IPS-20b (cell line): ENCODE measurements at regions not wholly inside any gene's neighbourhood (a gene's known extent, or its start where the extent isn't known, plus 50 kb on each side); places are given as distances from the start of the nearest gene placed in this dataset.

Source experiments
- H3K27ac ChIP-seq: one replicate; pipeline ENCODE4 v1.5.1; 2013; ENCODE audit warnings: low read length
- H3K27me3 ChIP-seq: 2 replicates; pipeline ENCODE4 v1.6.1; 2013; ENCODE audit warnings: mild to moderate bottlenecking, low read length, inconsistent platforms; ENCODE audit not compliant: insufficient read depth
- H3K36me3 ChIP-seq: 2 replicates; pipeline ENCODE4 v1.6.1; 2013; ENCODE audit warnings: low read depth, mild to moderate bottlenecking, inconsistent platforms, low read length, moderate library complexity; ENCODE audit not compliant: insufficient read depth
- H3K4me1 ChIP-seq: 2 replicates; pipeline ENCODE4 v1.6.1; 2013; ENCODE audit warnings: mild to moderate bottlenecking, control low read depth, inconsistent platforms, low read length, moderate library complexity; ENCODE audit not compliant: insufficient read depth
- H3K4me3 ChIP-seq: 2 replicates; pipeline ENCODE4 v1.5.1; 2013; ENCODE audit warnings: mild to moderate bottlenecking, low read length, inconsistent platforms
- H3K9ac ChIP-seq: 2 replicates; pipeline ENCODE4 v1.6.1; 2013; ENCODE audit warnings: low read depth, mild to moderate bottlenecking, inconsistent platforms, low read length, moderate library complexity
- H3K9me3 ChIP-seq: 2 replicates; pipeline ENCODE4 v1.6.1; 2013; ENCODE audit warnings: mild to moderate bottlenecking, low read depth, low read length, inconsistent platforms; ENCODE audit not compliant: insufficient read depth

GRCh38 chr9:108083796-108084352 lies 594.3 kb upstream of the KLF4 start:
- Histone ChIP-seq H3K27ac (no peak overlapping the region), H3K9ac (no peak overlapping the region), H3K27me3 (0 out of 2 replicates have a peak, but pooled peaks cover 14% of the 10 kb centered on the region), H3K4me3 (no peak overlapping the region), H3K36me3 (no peaks in the 10 kb centered on the region), H3K4me1 (peaks cover 7% of the 10 kb centered on the region; the same call in 1 of the 2 replicates), H3K9me3 (no peaks in the 10 kb centered on the region)

GRCh38 chr9:108083160-108083750 lies 593.7 kb upstream of the KLF4 start:
- H3K27me3 ChIP-seq, result 0 out of 2 replicates have a peak, but pooled peaks cover 14% of the 10 kb centered on the region
- H3K36me3 ChIP-seq, result no peaks in the 10 kb centered on the region
- no peak overlapping the region for H3K27ac ChIP-seq
- H3K9me3 ChIP-seq, result no peaks in the 10 kb centered on the region
- H3K9ac ChIP-seq, result no peak overlapping the region
- H3K4me1 ChIP-seq, result peaks cover 7% of the 10 kb centered on the region; the same call in 1 of the 2 replicates
- no peak overlapping the region for H3K4me3 ChIP-seq

DNA sequence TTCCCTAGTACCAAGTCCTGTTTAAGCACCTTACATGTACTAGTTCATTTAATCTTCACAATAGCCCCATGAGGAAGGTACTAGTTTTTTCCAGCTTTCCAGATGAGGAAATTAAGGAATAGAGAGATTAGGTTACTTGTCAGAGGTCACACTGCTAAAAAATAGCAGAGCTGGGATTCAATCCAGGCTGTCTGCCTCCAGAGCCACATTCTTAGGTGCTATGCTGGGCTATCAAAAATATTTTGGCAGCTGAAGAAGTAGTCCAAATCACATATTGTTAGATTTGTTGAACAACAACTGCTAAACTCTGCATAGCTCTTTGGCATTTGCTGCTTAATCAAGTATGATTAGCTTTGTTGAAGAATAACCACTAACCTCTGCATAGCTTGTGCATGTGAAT lies 591.5 kb upstream of the KLF4 start:
- no peak overlapping the region for H3K27ac ChIP-seq
- H3K4me3 ChIP-seq, result no peak overlapping the region
- no peaks in the 10 kb centered on the region for H3K9me3 ChIP-seq
- 0 out of 2 replicates have a peak, but pooled peaks cover 10% of the 10 kb centered on the region for H3K27me3 ChIP-seq
- H3K9ac ChIP-seq, result no peak overlapping the region
- H3K36me3 ChIP-seq, result no peaks in the 10 kb centered on the region
- no peaks in the 10 kb centered on the region for H3K4me1 ChIP-seq

- Histone ChIP-seq H3K9me3 (no peaks in the 10 kb centered on the region), H3K4me1 (no peaks in the 10 kb centered on the region), H3K27ac (no peak overlapping the region), H3K36me3 (no peaks in the 10 kb centered on the region), H3K4me3 (no peak overlapping the region), H3K27me3 (0 out of 2 replicates have a peak, but pooled peaks cover 2% of the 10 kb centered on the region), H3K9ac (no peak overlapping the region)
Measured at GRCh38 chr9:108080285-108080684, 590.7 kb upstream of the KLF4 start.

- Histone ChIP-seq H3K4me1 (0 out of 2 replicates have a peak, but pooled peaks cover 2% of the 10 kb centered on the region), H3K9me3 (no peaks in the 10 kb centered on the region), H3K27ac (no peak overlapping the region), H3K4me3 (no peak overlapping the region), H3K36me3 (no peaks in the 10 kb centered on the region), H3K9ac (no peak overlapping the region), H3K27me3 (no peaks in the 10 kb centered on the region)
Measured at GRCh38 chr9:108078811-108079210, 589.2 kb upstream of the KLF4 start.

GRCh38 chr9:108078375-108078774 lies 588.8 kb upstream of the KLF4 start:
- H3K4me3 ChIP-seq, result no peak overlapping the region
- no peak overlapping the region for H3K9ac ChIP-seq
- 0 out of 2 replicates have a peak, but pooled peaks cover 5% of the 10 kb centered on the region for H3K4me1 ChIP-seq
- no peak overlapping the region for H3K27ac ChIP-seq
- H3K27me3 ChIP-seq, result no peaks in the 10 kb centered on the region
- no peaks in the 10 kb centered on the region for H3K9me3 ChIP-seq
- H3K36me3 ChIP-seq, result no peaks in the 10 kb centered on the region

DNA sequence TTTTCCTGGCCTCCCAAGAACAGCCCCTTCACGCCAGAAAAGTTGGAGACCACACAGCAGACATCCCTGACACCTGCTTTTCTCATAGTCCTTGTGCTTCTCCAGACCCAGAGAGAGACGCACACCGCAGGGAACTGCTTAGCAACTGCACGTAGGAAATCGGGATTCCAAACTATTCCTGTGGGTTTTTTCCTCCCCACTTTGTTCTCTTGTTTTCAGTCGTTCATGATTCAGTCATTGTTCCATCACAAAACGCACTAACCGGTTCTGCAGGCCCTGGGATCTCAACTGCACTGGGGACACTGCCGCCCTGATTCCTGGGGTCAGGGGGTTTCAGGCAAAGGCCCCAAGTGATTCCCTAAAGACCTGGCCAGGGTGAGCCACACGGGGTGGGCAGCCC lies 588.0 kb upstream of the KLF4 start:
- H3K9me3 ChIP-seq, result no peaks in the 10 kb centered on the region
- no peak overlapping the region for H3K9ac ChIP-seq
- H3K4me1 ChIP-seq, result 0 out of 2 replicates have a peak, but pooled peaks cover 5% of the 10 kb centered on the region
- no peaks in the 10 kb centered on the region for H3K27me3 ChIP-seq
- no peak overlapping the region for H3K4me3 ChIP-seq
- no peak overlapping the region for H3K27ac ChIP-seq
- no peaks in the 10 kb centered on the region for H3K36me3 ChIP-seq

- H3K27ac ChIP-seq, result no peak overlapping the region
Measured at GRCh38 chr9:108074900-108075299, 585.3 kb upstream of the KLF4 start.

GRCh38 chr9:108073823-108074222 lies 584.3 kb upstream of the KLF4 start:
- H3K27ac ChIP-seq, result no peak overlapping the region
- no peak overlapping the region for H3K9ac ChIP-seq
- no peaks in the 10 kb centered on the region for H3K36me3 ChIP-seq
- peaks cover 7% of the 10 kb centered on the region for H3K9me3 ChIP-seq
- no peak overlapping the region for H3K4me3 ChIP-seq
- H3K4me1 ChIP-seq, result 0 out of 2 replicates have a peak, but pooled peaks cover 5% of the 10 kb centered on the region
- no peaks in the 10 kb centered on the region for H3K27me3 ChIP-seq

More at GRCh38 chr9:108074900-108075299, 585.3 kb upstream of the KLF4 start:
- Histone ChIP-seq H3K9me3 (peaks cover 6% of the 10 kb centered on the region), H3K27me3 (no peaks in the 10 kb centered on the region), H3K9ac (no peak overlapping the region), H3K4me1 (0 out of 2 replicates have a peak, but pooled peaks cover 5% of the 10 kb centered on the region), H3K36me3 (no peaks in the 10 kb centered on the region), H3K4me3 (no peak overlapping the region)

DNA sequence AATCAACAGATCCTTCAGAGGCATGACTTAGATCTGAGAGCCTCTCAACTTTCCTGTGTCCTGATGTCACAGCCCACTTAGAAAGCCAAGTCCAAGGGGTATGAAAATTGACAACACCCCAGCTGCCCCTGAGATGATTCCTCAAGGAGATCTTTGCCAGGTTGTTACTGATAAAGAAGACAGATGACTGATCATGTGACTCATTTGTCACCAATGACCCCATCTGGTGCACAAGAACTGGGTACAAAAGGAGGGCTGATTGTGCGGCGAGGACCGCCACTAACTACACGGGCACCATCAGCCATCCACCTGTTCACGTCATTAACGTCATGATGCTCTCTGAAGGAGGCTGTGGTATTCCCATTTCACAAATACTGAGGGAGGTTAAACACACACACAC lies 583.2 kb upstream of the KLF4 start:
- Histone ChIP-seq H3K36me3 (no peaks in the 10 kb centered on the region), H3K4me1 (0 out of 2 replicates have a peak, but pooled peaks cover 5% of the 10 kb centered on the region), H3K4me3 (no peak overlapping the region), H3K27me3 (no peaks in the 10 kb centered on the region), H3K9ac (no peak overlapping the region), H3K9me3 (peaks cover 7% of the 10 kb centered on the region), H3K27ac (no peak overlapping the region)

DNA sequence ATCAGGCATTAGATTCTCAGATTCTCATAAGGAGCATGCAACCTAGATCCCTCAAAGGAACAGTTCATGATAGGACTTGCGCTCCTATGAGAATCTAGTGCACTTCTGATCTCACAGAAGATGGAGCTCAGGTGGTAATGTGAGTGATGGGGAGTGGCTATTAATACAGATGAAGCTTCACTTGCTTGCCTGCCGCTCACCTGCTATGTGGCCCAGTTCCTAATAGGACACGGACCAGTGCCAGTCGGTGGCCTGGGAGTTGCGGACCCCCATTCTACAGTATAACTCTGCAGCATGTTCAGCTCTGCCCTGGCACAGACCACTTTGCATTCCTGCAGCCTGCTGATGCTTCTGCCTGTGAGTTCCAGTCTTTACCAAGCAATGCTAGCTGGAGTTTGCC lies 581.3 kb upstream of the KLF4 start:
- no peak overlapping the region for H3K4me3 ChIP-seq

DNA sequence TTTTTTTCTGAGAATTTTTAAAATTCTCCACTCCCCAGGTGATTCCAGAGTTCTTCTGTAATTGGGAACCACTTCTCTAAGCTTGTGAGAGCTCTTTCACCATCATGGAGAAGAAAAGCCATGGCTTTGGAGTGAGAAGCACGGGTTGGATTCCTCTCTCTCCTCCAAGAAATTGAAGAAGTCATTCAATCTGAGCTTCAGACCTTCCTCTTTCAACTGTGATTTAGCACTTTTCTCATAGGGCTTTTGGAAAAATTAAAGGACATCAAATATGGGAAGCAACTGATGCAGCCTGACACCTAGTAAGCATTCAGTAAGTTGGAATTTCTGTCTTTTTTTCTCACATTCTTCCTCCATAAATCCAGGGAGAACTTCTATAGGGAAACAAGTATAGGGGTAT lies 580.4 kb upstream of the KLF4 start:
- Histone ChIP-seq H3K27me3 (no peaks in the 10 kb centered on the region), H3K4me1 (0 out of 2 replicates have a peak, but pooled peaks cover 5% of the 10 kb centered on the region), H3K9me3 (peaks cover 7% of the 10 kb centered on the region), H3K27ac (no peak overlapping the region), H3K4me3 (no peak overlapping the region), H3K36me3 (no peaks in the 10 kb centered on the region), H3K9ac (no peak overlapping the region)

More for the DNA sequence above, 581.3 kb upstream of the KLF4 start:
- H3K9ac ChIP-seq, result no peak overlapping the region
- H3K27ac ChIP-seq, result no peak overlapping the region
- H3K4me1 ChIP-seq, result 0 out of 2 replicates have a peak, but pooled peaks cover 5% of the 10 kb centered on the region
- H3K27me3 ChIP-seq, result no peaks in the 10 kb centered on the region
- H3K9me3 ChIP-seq, result peaks cover 7% of the 10 kb centered on the region
- no peaks in the 10 kb centered on the region for H3K36me3 ChIP-seq
